Adrenal gland (tissue), 5 donors: ENCODE measurements at regions not wholly inside any gene's neighbourhood (a gene's known extent, or its start where the extent isn't known, plus 50 kb on each side); places are given as distances from the start of the nearest gene placed in this dataset.

Experiments used
- CTCF ChIP-seq, 6 experiments: fragments of 450-650 bp in 4 of 6; fragments of 200-600 bp in 2 of 6; sonication (generic) in 1 of 6; IDR thresholded peaks; 1 replicate in 5 of 6; 2 replicates in 1 of 6; pipeline versions ENCODE4 v1.5.1 to v1.8.0; 2016 to 2021; ENCODE audit warnings: antibody characterized with exemption in 6 of 6, mild to moderate bottlenecking in 2 of 6, moderate library complexity in 1 of 6
- POLR2A ChIP-seq, 2 donors: fragments of 450-650 bp; IDR thresholded peaks; one replicate each; pipeline ENCODE4 v1.6.1; 2017; ENCODE audit warnings: antibody characterized with exemption in 2 of 2, mild to moderate bottlenecking in 2 of 2, moderate library complexity in 1 of 2
- donor health status: DM: no; HTN: no; CAD: no.

GRCh38 chr10:65194126-65194525, 1672.9 kb downstream of the REEP3 start:
- no peak for TF ChIP-seq CTCF (IDR thresholded peaks at IDR 0.05)
- no peak for TF ChIP-seq POLR2A (IDR thresholded peaks at IDR 0.05)
